OCI-LY1 (cell line): ENCODE measurements at regions not wholly inside any gene's neighbourhood (a gene's known extent, or its start where the extent isn't known, plus 50 kb on each side); places are given as distances from the start of the nearest gene placed in this dataset.

ENCODE experiments used
- H2AFZ ChIP-seq: fragments of 200-600 bp; sonication (generic), shearing (Covaris generic); 2 replicates; pipeline ENCODE4 v1.6.0; 2014; ENCODE audit warnings: antibody characterized with exemption, mild to moderate bottlenecking, low read length
- H3F3A ChIP-seq: fragments of 200-600 bp; sonication (generic), shearing (Covaris generic); 2 replicates; pipeline ENCODE4 v1.6.0; 2014; ENCODE audit warnings: mild to moderate bottlenecking, antibody characterized with exemption, low read length, moderate library complexity; ENCODE audit not compliant: insufficient read depth
- H3K27ac ChIP-seq: fragments of 200-600 bp; sonication (generic); 2 replicates; pipeline ENCODE4 v1.5.1; 2014; ENCODE audit warnings: low read length, mixed run types, mild to moderate bottlenecking, low read depth; ENCODE audit not compliant: poor library complexity, severe bottlenecking
- H3K27me3 ChIP-seq: fragments of 200-600 bp; sonication (generic); 2 replicates; pipeline ENCODE4 v1.6.0; 2014; ENCODE audit warnings: antibody characterized with exemption, mild to moderate bottlenecking, low read length, moderate library complexity; ENCODE audit not compliant: insufficient read depth
- H3K36me3 ChIP-seq: fragments of 200-600 bp; sonication (generic); 2 replicates; pipeline ENCODE4 v1.6.1; 2014; ENCODE audit warnings: mild to moderate bottlenecking, antibody characterized with exemption, low read length, moderate library complexity, mixed read lengths; ENCODE audit not compliant: insufficient read depth
- H3K4me1 ChIP-seq: fragments of 200-600 bp; sonication (generic); 2 replicates; pipeline ENCODE4 v1.5.1; 2014; ENCODE audit warnings: mild to moderate bottlenecking, low read length, moderate library complexity; ENCODE audit not compliant: insufficient read depth, severe bottlenecking
- H3K4me2 ChIP-seq: fragments of 200-600 bp; sonication (generic), shearing (Covaris generic); 2 replicates; pipeline ENCODE4 v1.6.1; 2014; ENCODE audit warnings: low read length
- H3K4me3 ChIP-seq: fragments of 200-600 bp; sonication (generic); 2 replicates; pipeline ENCODE4 v1.5.1; 2014; ENCODE audit warnings: low read length, low read depth, mild to moderate bottlenecking, mixed read lengths; ENCODE audit not compliant: poor library complexity, severe bottlenecking
- H3K79me2 ChIP-seq: fragments of 200-600 bp; shearing (Covaris generic); 2 replicates; pipeline ENCODE4 v1.6.1; 2016; ENCODE audit warnings: mixed run types, low read length, mixed read lengths; ENCODE audit not compliant: insufficient read depth
- H3K9ac ChIP-seq: fragments of 200-600 bp; sonication (generic), shearing (Covaris generic); 2 replicates; pipeline ENCODE4 v1.6.1; 2014; ENCODE audit warnings: mild to moderate bottlenecking, low read length, mixed read lengths
- H3K9me2 ChIP-seq: fragments of 200-600 bp; sonication (generic), shearing (Covaris generic); 2 replicates; pipeline ENCODE4 v1.6.1; 2014; ENCODE audit warnings: low read depth, mild to moderate bottlenecking, low read length, mixed read lengths
- H3K9me3 ChIP-seq: fragments of 200-600 bp; shearing (Covaris generic); 2 replicates; pipeline ENCODE4 v1.6.1; 2014; ENCODE audit warnings: low read length, mixed read lengths
- H4K20me1 ChIP-seq: fragments of 200-600 bp; sonication (generic), shearing (Covaris generic); 2 replicates; pipeline ENCODE4 v1.6.0; 2016; ENCODE audit warnings: mild to moderate bottlenecking, low read length; ENCODE audit not compliant: insufficient read depth
- CTCF ChIP-seq: fragments of 200-600 bp; sonication (generic), shearing (Covaris generic); IDR thresholded peaks from 2 replicates; pipeline ENCODE4 v1.5.1; 2017; ENCODE audit warnings: mild to moderate bottlenecking, antibody characterized with exemption, low read length, moderate library complexity, mixed read lengths
- EZH2 ChIP-seq: fragments of 200-600 bp; sonication (generic), shearing (Covaris generic); IDR thresholded peaks from 2 replicates; pipeline ENCODE4 v1.8.0; 2017; ENCODE audit warnings: borderline replicate concordance, mixed run types, mild to moderate bottlenecking, antibody characterized with exemption, low read length, moderate library complexity, mixed read lengths

- Histone ChIP-seq H4K20me1 (no peaks in the 10 kb centered on the region), H3K9me2 (no peaks in the 10 kb centered on the region), H3K4me3 (no peak overlapping the region), H3K9ac (no peak overlapping the region), H3K4me2 (no peak overlapping the region), H3K36me3 (no peaks in the 10 kb centered on the region), H3K4me1 (no peaks in the 10 kb centered on the region), H2AFZ (no peak overlapping the region), H3K27ac (no peak overlapping the region), H3K9me3 (no peaks in the 10 kb centered on the region), H3K79me2 (no peaks in the 10 kb centered on the region), H3K27me3 (no peaks in the 10 kb centered on the region), H3F3A (no peaks in the 10 kb centered on the region)
- TF ChIP-seq EZH2, result no peak
- TF ChIP-seq CTCF, result no peak
These were observed 420.5 kb upstream of the SULF2 start for GRCh38 chr20:48205786-48206185.

DNA sequence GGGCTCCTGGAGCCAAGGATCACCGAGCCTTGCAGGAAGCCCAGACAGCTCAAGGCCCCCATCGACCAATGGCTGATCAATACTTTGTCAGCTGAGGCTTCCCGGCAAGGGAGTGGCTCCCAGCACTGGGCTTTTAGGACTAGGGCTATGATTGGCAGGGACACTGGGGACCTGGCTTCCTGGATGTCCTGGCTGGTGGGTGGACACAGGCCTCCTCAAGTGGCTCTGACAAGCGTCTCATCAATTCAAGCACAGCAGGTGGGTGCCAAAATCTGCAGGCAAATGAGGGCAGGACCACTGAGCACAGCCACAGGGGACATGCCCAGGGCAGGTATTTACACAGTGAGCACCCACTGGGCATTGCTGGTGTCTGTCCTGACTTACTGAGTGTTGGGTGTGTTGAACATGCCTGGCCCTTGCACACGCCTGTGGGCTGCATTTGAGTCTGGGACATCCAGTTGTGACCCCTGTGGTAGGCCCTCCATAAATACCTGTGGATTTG is 420.1 kb upstream of the SULF2 start:
- Histone ChIP-seq H3K9me3 (no peaks in the 10 kb centered on the region), H3K4me1 (no peaks in the 10 kb centered on the region), H2AFZ (no peak overlapping the region), H3K27ac (no peak overlapping the region), H3K9me2 (no peaks in the 10 kb centered on the region), H3K4me3 (no peak overlapping the region), H3K9ac (no peak overlapping the region), H3K4me2 (no peak overlapping the region), H3K36me3 (no peaks in the 10 kb centered on the region), H4K20me1 (no peaks in the 10 kb centered on the region), H3K27me3 (no peaks in the 10 kb centered on the region), H3F3A (no peaks in the 10 kb centered on the region), H3K79me2 (no peaks in the 10 kb centered on the region)
- TF ChIP-seq CTCF (no peak), EZH2 (no peak)

- Histone ChIP-seq H3F3A (no peaks in the 10 kb centered on the region), H3K9me3 (no peaks in the 10 kb centered on the region), H3K4me1 (no peaks in the 10 kb centered on the region), H2AFZ (no peak overlapping the region), H3K79me2 (no peaks in the 10 kb centered on the region), H3K27me3 (no peaks in the 10 kb centered on the region), H3K4me3 (no peak overlapping the region), H3K9me2 (no peaks in the 10 kb centered on the region), H3K4me2 (no peak overlapping the region), H3K27ac (no peak overlapping the region), H4K20me1 (no peaks in the 10 kb centered on the region), H3K9ac (no peak overlapping the region), H3K36me3 (no peaks in the 10 kb centered on the region)
- no peak for TF ChIP-seq EZH2
These were observed 419.2 kb upstream of the SULF2 start for GRCh38 chr20:48204499-48204898.

DNA sequence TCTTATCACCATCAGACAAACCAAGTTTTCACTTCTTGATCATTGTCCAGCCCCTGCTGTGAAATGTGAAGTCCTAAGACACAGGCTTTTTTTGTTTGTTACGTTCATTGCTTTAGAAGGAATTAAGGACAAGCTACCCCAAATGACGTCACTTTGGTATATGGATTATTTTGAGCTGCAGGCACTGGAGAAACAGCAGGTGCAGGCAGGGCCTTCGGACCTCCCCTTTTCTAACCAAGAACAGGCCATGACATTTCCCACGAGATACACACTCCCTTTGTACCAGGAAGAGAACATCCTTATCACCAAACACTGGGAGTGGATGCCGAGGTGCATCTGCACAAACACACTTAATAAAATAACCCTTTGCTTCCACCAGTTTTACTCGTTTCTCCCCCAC is 418.0 kb upstream of the SULF2 start:
- H3K79me2 ChIP-seq, result no peaks in the 10 kb centered on the region
- H3K27ac ChIP-seq, result no peak overlapping the region
- H3K9me2 ChIP-seq, result no peaks in the 10 kb centered on the region
- no peaks in the 10 kb centered on the region for H3K36me3 ChIP-seq
- H3F3A ChIP-seq, result no peaks in the 10 kb centered on the region
- no peak overlapping the region for H2AFZ ChIP-seq
- H3K4me1 ChIP-seq, result no peaks in the 10 kb centered on the region
- H3K4me3 ChIP-seq, result no peak overlapping the region
- no peak for TF ChIP-seq EZH2
- no peak for TF ChIP-seq CTCF
- no peak overlapping the region for H3K9ac ChIP-seq
- H3K4me2 ChIP-seq, result no peak overlapping the region
- no peaks in the 10 kb centered on the region for H3K9me3 ChIP-seq
- no peaks in the 10 kb centered on the region for H3K27me3 ChIP-seq
- no peaks in the 10 kb centered on the region for H4K20me1 ChIP-seq
